H1 (cell line): ENCODE measurements at regions not wholly inside any gene's neighbourhood (a gene's known extent, or its start where the extent isn't known, plus 50 kb on each side); places are given as distances from the start of the nearest gene placed in this dataset.

Experiments used
- CEBPB ChIP-seq: IDR thresholded peaks from 2 replicates; pipeline ENCODE4 v1.6.1; 2012; ENCODE audit warnings: low read depth, low read length
- CHD2 ChIP-seq: IDR thresholded peaks from 2 replicates; pipeline ENCODE4 v1.6.1; 2012; ENCODE audit warnings: low read length, improper control_type of control experiment
- CREB1 ChIP-seq: IDR thresholded peaks from 2 replicates; pipeline ENCODE4 v1.6.1; 2012; ENCODE audit warnings: inconsistent platforms
- CTBP2 ChIP-seq: IDR thresholded peaks from 2 replicates; pipeline ENCODE4 v1.7.0; 2011; ENCODE audit warnings: borderline replicate concordance, mild to moderate bottlenecking, moderate library complexity, mixed read lengths, low read length; ENCODE audit not compliant: insufficient read depth, insufficient read length
- HDAC6 ChIP-seq: IDR thresholded peaks from one replicate; pipeline ENCODE4 v1.7.1; 2012; ENCODE audit warnings: low read depth, mild to moderate bottlenecking, inconsistent platforms, low read length, moderate library complexity
- RAD21 ChIP-seq, 2 experiments: IDR thresholded peaks in 1 of 2; conservative IDR thresholded peaks in 1 of 2; 2 replicates each; pipeline ENCODE4 v1.6.1; 2011; ENCODE audit warnings: low read depth in 2 of 2, low read length in 2 of 2, improper control_type of control experiment in 1 of 2, inconsistent platforms in 1 of 2, mild to moderate bottlenecking in 1 of 2, moderate library complexity in 1 of 2
- RNF2 ChIP-seq: fragments of 200-900, 300-1000 bp; sonication (generic); IDR thresholded peaks from 2 replicates; pipeline ENCODE4 v1.7.1; 2016; ENCODE audit warnings: borderline replicate concordance, low read depth, mild to moderate bottlenecking, antibody characterized with exemption, low read length; ENCODE audit not compliant: poor library complexity, severe bottlenecking; ENCODE audit errors: missing control alignments
- TAF7 ChIP-seq: optimal IDR thresholded peaks from 2 replicates; pipeline ENCODE3; 2011; ENCODE audit warnings: low read depth, mild to moderate bottlenecking, inconsistent platforms, low read length, moderate library complexity, borderline replicate concordance
- TF ChIP-seq, protein P1 (sequence below): fragments of 300-600 bp; sonication (generic); IDR thresholded peaks from 2 replicates; pipeline ENCODE4 v1.7.1; 2012; ENCODE audit warnings: low read length, moderate library complexity, mild to moderate bottlenecking, inconsistent platforms; ENCODE audit not compliant: insufficient replicate concordance

DNA sequence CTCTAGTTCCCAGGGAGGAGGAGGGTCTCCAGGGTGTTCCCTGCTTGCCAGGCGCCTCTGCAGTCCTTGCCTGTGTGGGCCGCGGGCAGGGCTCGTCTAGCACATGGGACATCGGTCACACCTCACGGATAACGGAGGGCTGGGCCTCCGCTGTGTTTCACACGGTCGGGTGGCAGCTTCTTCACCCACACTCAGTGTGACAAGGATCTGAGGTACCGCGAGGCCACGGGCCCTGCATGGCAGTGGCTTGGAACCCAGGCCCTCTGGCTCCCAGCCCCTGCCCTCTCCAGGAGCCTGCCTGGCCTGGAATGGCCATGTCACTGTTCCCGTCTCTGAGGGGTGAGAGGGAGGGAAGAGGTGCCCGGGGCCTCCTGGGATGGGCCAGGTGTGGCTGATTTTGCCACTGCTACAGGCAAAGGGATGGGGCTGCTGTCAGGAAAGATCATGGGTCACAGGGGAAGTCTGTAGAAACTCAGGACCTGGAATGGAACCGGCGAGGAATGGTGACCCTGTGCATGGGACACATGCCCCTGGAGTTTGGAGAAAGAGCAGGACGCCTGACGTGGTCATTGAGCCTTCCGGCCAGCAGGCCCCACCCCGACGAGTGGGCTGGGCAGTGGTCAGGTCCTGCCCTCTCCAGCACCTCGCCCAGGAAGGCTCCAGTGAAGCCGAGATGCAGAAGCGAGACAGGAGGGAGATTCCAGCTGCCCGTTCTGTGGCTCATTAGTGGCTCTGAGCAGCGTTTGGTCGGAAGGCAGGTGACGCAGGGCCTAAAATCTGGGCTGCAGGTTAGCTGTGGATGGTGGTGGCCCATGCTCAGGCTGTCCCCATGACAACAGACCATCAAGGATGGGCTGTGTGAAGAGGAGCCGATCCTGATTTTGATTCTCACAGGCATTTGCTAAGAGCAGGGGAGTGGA lies 76.5 kb upstream of the GSE1 start (continued):
- TF ChIP-seq, protein P1, sequence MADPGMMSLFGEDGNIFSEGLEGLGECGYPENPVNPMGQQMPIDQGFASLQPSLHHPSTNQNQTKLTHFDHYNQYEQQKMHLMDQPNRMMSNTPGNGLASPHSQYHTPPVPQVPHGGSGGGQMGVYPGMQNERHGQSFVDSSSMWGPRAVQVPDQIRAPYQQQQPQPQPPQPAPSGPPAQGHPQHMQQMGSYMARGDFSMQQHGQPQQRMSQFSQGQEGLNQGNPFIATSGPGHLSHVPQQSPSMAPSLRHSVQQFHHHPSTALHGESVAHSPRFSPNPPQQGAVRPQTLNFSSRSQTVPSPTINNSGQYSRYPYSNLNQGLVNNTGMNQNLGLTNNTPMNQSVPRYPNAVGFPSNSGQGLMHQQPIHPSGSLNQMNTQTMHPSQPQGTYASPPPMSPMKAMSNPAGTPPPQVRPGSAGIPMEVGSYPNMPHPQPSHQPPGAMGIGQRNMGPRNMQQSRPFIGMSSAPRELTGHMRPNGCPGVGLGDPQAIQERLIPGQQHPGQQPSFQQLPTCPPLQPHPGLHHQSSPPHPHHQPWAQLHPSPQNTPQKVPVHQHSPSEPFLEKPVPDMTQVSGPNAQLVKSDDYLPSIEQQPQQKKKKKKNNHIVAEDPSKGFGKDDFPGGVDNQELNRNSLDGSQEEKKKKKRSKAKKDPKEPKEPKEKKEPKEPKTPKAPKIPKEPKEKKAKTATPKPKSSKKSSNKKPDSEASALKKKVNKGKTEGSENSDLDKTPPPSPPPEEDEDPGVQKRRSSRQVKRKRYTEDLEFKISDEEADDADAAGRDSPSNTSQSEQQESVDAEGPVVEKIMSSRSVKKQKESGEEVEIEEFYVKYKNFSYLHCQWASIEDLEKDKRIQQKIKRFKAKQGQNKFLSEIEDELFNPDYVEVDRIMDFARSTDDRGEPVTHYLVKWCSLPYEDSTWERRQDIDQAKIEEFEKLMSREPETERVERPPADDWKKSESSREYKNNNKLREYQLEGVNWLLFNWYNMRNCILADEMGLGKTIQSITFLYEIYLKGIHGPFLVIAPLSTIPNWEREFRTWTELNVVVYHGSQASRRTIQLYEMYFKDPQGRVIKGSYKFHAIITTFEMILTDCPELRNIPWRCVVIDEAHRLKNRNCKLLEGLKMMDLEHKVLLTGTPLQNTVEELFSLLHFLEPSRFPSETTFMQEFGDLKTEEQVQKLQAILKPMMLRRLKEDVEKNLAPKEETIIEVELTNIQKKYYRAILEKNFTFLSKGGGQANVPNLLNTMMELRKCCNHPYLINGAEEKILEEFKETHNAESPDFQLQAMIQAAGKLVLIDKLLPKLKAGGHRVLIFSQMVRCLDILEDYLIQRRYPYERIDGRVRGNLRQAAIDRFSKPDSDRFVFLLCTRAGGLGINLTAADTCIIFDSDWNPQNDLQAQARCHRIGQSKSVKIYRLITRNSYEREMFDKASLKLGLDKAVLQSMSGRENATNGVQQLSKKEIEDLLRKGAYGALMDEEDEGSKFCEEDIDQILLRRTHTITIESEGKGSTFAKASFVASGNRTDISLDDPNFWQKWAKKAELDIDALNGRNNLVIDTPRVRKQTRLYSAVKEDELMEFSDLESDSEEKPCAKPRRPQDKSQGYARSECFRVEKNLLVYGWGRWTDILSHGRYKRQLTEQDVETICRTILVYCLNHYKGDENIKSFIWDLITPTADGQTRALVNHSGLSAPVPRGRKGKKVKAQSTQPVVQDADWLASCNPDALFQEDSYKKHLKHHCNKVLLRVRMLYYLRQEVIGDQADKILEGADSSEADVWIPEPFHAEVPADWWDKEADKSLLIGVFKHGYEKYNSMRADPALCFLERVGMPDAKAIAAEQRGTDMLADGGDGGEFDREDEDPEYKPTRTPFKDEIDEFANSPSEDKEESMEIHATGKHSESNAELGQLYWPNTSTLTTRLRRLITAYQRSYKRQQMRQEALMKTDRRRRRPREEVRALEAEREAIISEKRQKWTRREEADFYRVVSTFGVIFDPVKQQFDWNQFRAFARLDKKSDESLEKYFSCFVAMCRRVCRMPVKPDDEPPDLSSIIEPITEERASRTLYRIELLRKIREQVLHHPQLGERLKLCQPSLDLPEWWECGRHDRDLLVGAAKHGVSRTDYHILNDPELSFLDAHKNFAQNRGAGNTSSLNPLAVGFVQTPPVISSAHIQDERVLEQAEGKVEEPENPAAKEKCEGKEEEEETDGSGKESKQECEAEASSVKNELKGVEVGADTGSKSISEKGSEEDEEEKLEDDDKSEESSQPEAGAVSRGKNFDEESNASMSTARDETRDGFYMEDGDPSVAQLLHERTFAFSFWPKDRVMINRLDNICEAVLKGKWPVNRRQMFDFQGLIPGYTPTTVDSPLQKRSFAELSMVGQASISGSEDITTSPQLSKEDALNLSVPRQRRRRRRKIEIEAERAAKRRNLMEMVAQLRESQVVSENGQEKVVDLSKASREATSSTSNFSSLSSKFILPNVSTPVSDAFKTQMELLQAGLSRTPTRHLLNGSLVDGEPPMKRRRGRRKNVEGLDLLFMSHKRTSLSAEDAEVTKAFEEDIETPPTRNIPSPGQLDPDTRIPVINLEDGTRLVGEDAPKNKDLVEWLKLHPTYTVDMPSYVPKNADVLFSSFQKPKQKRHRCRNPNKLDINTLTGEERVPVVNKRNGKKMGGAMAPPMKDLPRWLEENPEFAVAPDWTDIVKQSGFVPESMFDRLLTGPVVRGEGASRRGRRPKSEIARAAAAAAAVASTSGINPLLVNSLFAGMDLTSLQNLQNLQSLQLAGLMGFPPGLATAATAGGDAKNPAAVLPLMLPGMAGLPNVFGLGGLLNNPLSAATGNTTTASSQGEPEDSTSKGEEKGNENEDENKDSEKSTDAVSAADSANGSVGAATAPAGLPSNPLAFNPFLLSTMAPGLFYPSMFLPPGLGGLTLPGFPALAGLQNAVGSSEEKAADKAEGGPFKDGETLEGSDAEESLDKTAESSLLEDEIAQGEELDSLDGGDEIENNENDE = no peak
- TF ChIP-seq RNF2 = no peak
- no peak for TF ChIP-seq RAD21 (IDR thresholded peaks at IDR 0.05 in 1 of 2, conservative IDR thresholded peaks at IDR 0.05 in 1 of 2; ENCODE audit: low read depth in 2 of 2, low read length in 2 of 2)
- TF ChIP-seq CREB1 = no peak
- TF ChIP-seq HDAC6 = no peak
- TF ChIP-seq CEBPB = no peak
- TF ChIP-seq CTBP2 = no peak
- TF ChIP-seq TAF7 = no peak
- no peak for TF ChIP-seq CHD2
